Psoas muscle (tissue), 7 donors: ENCODE measurements at regions not wholly inside any gene's neighbourhood (a gene's known extent, or its start where the extent isn't known, plus 50 kb on each side); places are given as distances from the start of the nearest gene placed in this dataset.
"Not testable (repeated sequence)": the region's sequence is repeated elsewhere in the genome, so short reads cannot be mapped to it uniquely, and the experiment has no call there.

Experiments used
- ATAC-seq, 4 donors: fragments of 200-7000 bp; cut with Tn5 transposase; one replicate each; pipeline ENCODE4 v1.9.1; 2020; ENCODE audit warnings: moderate library complexity in 3 of 4, mild to moderate bottlenecking in 2 of 4
- DNase-seq, 2 donors: peaks; one replicate each; pipeline ENCODE4 v3.0.0-alpha.2; 2020
- H3K27ac ChIP-seq: fragments of 200-600 bp; one replicate; pipeline ENCODE4 v1.8.0; 2022
- H3K27me3 ChIP-seq, 3 donors: fragments of 200-600 bp in 1 of 3; one replicate each; pipeline versions ENCODE4 v1.6.1 to v1.8.0; 2013 to 2022; ENCODE audit warnings: low read length in 2 of 3, mild to moderate bottlenecking in 2 of 3, moderate library complexity in 1 of 3; ENCODE audit not compliant: insufficient read depth in 3 of 3
- H3K36me3 ChIP-seq, 2 donors: fragments of 200-600 bp in 1 of 2; one replicate each; pipeline versions ENCODE4 v1.6.1 to v1.8.0; 2013 to 2022; ENCODE audit warnings: low read depth in 1 of 2, mild to moderate bottlenecking in 1 of 2, moderate library complexity in 1 of 2; ENCODE audit not compliant: insufficient read depth in 1 of 2
- H3K4me1 ChIP-seq: fragments of 200-600 bp; one replicate; pipeline ENCODE4 v1.8.0; 2022
- H3K4me3 ChIP-seq: fragments of 200-600 bp; one replicate; pipeline ENCODE4 v1.8.0; 2022; ENCODE audit warnings: mild to moderate bottlenecking
- H3K9me3 ChIP-seq: fragments of 200-600 bp; one replicate; pipeline ENCODE4 v1.8.0; 2022
- WGBS, 3 donors: extraction: QIAGEN DNeasy Blood & Tissue Kit; methylation state at CpG; one replicate each; pipeline versions ENCODE4 v1.1.6 to v1.1.7; 2013; 5-methylcytosine and 5-hydroxymethylcytosine counted together
- intact Hi-C, 2 donors: fragments of 100-400 bp; cut with DNase I; formaldehyde crosslinking; loops; one replicate each; pipeline versions ENCODE4 v1.11.0 to v1.14.2; 2022
- TF ChIP-seq, protein P1 (sequence below): fragments of 200-600 bp; IDR thresholded peaks from one replicate; pipeline ENCODE4 v1.8.0; 2022; ENCODE audit warnings: antibody characterized with exemption
- donor health status: healthy with polysubstance abuse.
- donor health status: DM: no; HTN: no; CAD: no; lungs with moderate emphysema.
- donor health status: Bipolar disorder and iron deficiency.
- donor health status: healthy.
- donor health status: DM: yes; HTN: yes; CAD: no.
- donor health status: DM: no; HTN: no; CAD: no.
- donor health status: DM: yes; HTN: yes; CAD: no.

GRCh38 chr1:174105086-174105485 is 54.2 kb upstream of the RABGAP1L start:
- intact Hi-C loops: no loop called here
- 85 to 91% (median 86%) methylated on average over 8 of the region's 8 CpGs for WGBS, 3 donors
- DNase-seq (no peak), ATAC-seq (no peak)
- Histone ChIP-seq H3K4me3 (no peak overlapping the region), H3K4me1 (no peaks in the 10 kb centered on the region), H3K27me3 (no peaks in the 10 kb centered on the region), H3K27ac (no peak overlapping the region), H3K36me3 (no peaks in the 10 kb centered on the region), H3K9me3 (no peaks in the 10 kb centered on the region)
- TF ChIP-seq, protein P1, sequence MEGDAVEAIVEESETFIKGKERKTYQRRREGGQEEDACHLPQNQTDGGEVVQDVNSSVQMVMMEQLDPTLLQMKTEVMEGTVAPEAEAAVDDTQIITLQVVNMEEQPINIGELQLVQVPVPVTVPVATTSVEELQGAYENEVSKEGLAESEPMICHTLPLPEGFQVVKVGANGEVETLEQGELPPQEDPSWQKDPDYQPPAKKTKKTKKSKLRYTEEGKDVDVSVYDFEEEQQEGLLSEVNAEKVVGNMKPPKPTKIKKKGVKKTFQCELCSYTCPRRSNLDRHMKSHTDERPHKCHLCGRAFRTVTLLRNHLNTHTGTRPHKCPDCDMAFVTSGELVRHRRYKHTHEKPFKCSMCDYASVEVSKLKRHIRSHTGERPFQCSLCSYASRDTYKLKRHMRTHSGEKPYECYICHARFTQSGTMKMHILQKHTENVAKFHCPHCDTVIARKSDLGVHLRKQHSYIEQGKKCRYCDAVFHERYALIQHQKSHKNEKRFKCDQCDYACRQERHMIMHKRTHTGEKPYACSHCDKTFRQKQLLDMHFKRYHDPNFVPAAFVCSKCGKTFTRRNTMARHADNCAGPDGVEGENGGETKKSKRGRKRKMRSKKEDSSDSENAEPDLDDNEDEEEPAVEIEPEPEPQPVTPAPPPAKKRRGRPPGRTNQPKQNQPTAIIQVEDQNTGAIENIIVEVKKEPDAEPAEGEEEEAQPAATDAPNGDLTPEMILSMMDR: no peak

- TF ChIP-seq, protein P1: no peak
- Histone ChIP-seq H3K36me3 (no peaks in the 10 kb centered on the region), H3K4me3 (no peak overlapping the region), H3K4me1 (no peaks in the 10 kb centered on the region), H3K27me3 (no peaks in the 10 kb centered on the region), H3K9me3 (no peaks in the 10 kb centered on the region), H3K27ac (no peak overlapping the region)
- ATAC-seq: no peak
- 85 to 89% (median 87%) methylated on average over 2 of the region's 2 CpGs for whole genome bisulfite sequencing, 3 donors
- intact Hi-C loops: no loop called here
- no peak for DNase-seq
These were observed 55.6 kb upstream of the RABGAP1L start for GRCh38 chr1:174103766-174104165.

GRCh38 chr1:174101976-174102375 is 57.3 kb upstream of the RABGAP1L start:
- ATAC-seq, H3K27ac ChIP-seq, DNase-seq, intact Hi-C loops, H3K9me3 ChIP-seq, H3K36me3 ChIP-seq, H3K4me3 ChIP-seq, H3K4me1 ChIP-seq, H3K27me3 ChIP-seq: not testable (repeated sequence)
- WGBS, 3 donors: 87 to 88% (median 87%) methylated on average over 9 of the region's 9 CpGs

DNA sequence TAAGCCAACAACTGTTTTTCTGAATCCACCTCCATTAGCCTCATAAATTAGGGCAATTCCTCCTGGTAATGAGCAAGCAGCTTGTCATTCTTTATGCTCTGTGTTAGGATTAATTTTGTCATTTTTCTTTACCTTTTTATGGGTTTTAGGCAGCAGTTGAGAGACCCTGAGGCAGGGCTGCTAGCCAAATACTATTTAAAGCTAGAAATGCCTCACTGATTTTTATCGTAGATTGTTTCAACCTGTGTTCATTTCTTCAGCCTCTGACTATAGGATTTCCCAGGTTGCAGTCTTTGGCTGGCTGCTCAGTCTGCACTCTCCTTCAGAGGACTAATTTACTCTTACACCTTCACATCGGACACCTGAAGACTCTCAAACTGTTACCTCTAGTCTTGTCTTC is 61.9 kb upstream of the RABGAP1L start:
- WGBS, 3 donors: 79 to 86% (median 85%) methylated on average over 2 of the region's 2 CpGs
- Histone ChIP-seq H3K4me1 (no peaks in the 10 kb centered on the region), H3K36me3 (no peaks in the 10 kb centered on the region), H3K27me3 (no peaks in the 10 kb centered on the region), H3K27ac (no peak overlapping the region), H3K4me3 (no peak overlapping the region), H3K9me3 (no peaks in the 10 kb centered on the region)
- intact Hi-C loops: no loop called here
- ATAC-seq: no peak
- TF ChIP-seq, protein P1: no peak
- DNase-seq: no peak

DNA sequence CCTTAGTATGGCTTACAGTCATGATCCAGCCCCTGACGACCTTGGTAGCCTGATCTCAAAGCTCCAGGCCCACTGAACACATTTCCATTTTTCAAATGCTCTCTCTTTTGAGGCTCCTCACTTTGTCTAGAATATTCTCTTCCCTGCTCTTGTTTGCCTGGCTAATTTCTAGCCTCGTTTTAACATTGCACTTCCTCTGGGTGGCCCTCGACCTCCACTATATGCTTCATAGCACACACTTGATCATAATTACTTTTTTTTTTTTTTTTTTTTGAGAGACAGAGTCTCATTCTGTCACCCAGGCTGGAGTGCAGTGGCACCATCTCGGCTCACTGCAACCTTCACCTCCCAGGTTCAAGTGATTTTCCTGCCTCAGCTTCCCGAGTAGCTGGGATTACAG is 65.5 kb upstream of the RABGAP1L start:
- H3K27ac ChIP-seq, DNase-seq, H3K9me3 ChIP-seq, H3K4me3 ChIP-seq, H3K36me3 ChIP-seq, ATAC-seq, H3K27me3 ChIP-seq, intact Hi-C loops, H3K4me1 ChIP-seq: not testable (repeated sequence)
- 59 to 66% (median 61%) methylated on average over 5 of the region's 5 CpGs for WGBS, 3 donors

- no peak overlapping the region for H3K4me3 ChIP-seq
- ATAC-seq (no peak), DNase-seq (no peak)
- no peaks in the 10 kb centered on the region for H3K36me3 ChIP-seq
- peaks cover 0 to 3% (median 0%) of the 10 kb centered on the region in 3 donors for H3K27me3 ChIP-seq
- TF ChIP-seq, protein P1: no peak
- 35 to 50% (median 49%) methylated on average over 3 of the region's 3 CpGs for WGBS, 3 donors
- intact Hi-C loops: no loop called here
- H3K27ac ChIP-seq: no peak overlapping the region
- peaks cover 3% of the 10 kb centered on the region for H3K9me3 ChIP-seq
- H3K4me1 ChIP-seq: no peaks in the 10 kb centered on the region
These were observed 68.3 kb upstream of the RC3H1 start for GRCh38 chr1:174090471-174090870.
